ENCODE measurements at regions not wholly inside any gene's neighbourhood (a gene's known extent, or its start where the extent isn't known, plus 50 kb on each side); places are given as distances from the start of the nearest gene placed in this dataset.

- TF ChIP-seq, protein P1, sequence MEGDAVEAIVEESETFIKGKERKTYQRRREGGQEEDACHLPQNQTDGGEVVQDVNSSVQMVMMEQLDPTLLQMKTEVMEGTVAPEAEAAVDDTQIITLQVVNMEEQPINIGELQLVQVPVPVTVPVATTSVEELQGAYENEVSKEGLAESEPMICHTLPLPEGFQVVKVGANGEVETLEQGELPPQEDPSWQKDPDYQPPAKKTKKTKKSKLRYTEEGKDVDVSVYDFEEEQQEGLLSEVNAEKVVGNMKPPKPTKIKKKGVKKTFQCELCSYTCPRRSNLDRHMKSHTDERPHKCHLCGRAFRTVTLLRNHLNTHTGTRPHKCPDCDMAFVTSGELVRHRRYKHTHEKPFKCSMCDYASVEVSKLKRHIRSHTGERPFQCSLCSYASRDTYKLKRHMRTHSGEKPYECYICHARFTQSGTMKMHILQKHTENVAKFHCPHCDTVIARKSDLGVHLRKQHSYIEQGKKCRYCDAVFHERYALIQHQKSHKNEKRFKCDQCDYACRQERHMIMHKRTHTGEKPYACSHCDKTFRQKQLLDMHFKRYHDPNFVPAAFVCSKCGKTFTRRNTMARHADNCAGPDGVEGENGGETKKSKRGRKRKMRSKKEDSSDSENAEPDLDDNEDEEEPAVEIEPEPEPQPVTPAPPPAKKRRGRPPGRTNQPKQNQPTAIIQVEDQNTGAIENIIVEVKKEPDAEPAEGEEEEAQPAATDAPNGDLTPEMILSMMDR (IDR thresholded peaks at IDR 0.05) = no peak
- TF ChIP-seq POLR2AphosphoS5 (IDR thresholded peaks at IDR 0.05) = no peak
- TF ChIP-seq POLR2A (IDR thresholded peaks at IDR 0.05) = no peak
- no peak for TF ChIP-seq EP300 (IDR thresholded peaks at IDR 0.05)
These were observed 94.3 kb upstream of the ATXN3L start for GRCh38 chrX:13414006-13414647.

All from stomach (tissue), 4 donors.